ENCODE measurements at regions not wholly inside any gene's neighbourhood (a gene's known extent, or its start where the extent isn't known, plus 50 kb on each side); places are given as distances from the start of the nearest gene placed in this dataset.

DNA sequence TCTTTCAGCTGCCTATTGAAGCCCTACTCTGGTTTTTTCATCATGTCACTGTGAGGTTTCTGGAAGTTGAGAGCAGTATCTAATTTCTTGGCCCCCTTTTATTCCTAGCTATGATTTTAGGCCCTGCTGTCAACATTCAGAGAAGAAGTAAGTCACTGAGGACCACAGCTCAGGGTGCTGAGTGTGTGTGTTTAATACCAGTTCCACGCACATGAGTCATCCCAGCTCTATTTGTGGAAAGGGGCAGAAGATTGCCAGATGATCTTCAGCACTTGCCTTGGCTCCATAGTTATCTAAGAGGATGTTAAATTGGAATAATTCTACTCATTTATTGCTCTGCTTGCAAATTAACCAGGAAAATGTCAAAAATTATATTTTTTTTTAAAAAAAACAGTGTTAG lies 65.5 kb upstream of the SLC38A4 start:
- DNase-seq (ENCODE audit: extremely low read depth in 1 of 4, low spot score in 3 of 4) (no peak), ATAC-seq (no peak), FAIRE-seq (no peak)
- Histone ChIP-seq H3K9me1 (ENCODE audit: control insufficient read depth, insufficient read depth, low read length) (no peaks in the 10 kb centered on the region), H3K9me3 (replicated peaks; ENCODE audit: control insufficient read depth, insufficient read depth, low read depth, low read length) (no peaks in the 10 kb centered on the region), H3K4me1 (replicated peaks in 1 of 2; ENCODE audit: control insufficient read depth in 2 of 2, insufficient read depth in 2 of 2, low read length in 2 of 2) (no peaks in the 10 kb centered on the region), H3K79me2 (ENCODE audit: control insufficient read depth, insufficient read depth, low read length) (no peaks in the 10 kb centered on the region), H4K20me1 (replicated peaks; ENCODE audit: control insufficient read depth, insufficient read depth, low read length) (no peaks in the 10 kb centered on the region), H3K4me3 (no peak overlapping the region), H3K27ac (ENCODE audit: extremely low read depth, low read depth, low read length) (no peak overlapping the region), H3K36me3 (ENCODE audit: control insufficient read depth, insufficient read depth, low read length) (no peaks in the 10 kb centered on the region), H3K27me3 (ENCODE audit: control insufficient read depth in 2 of 2, insufficient read depth in 2 of 2, low read length in 2 of 2) (no peaks in the 10 kb centered on the region; a peak in 1 of 5 replicates), H3K4me2 (ENCODE audit: insufficient read depth, low read length) (no peak overlapping the region), H3K9ac (ENCODE audit: insufficient read depth in 1 of 2, low read depth in 2 of 2, low read length in 2 of 2) (no peak overlapping the region), H2AFZ (ENCODE audit: low read depth, low read length) (no peak overlapping the region)
- intact Hi-C loops (cut with micrococcal nuclease) (no loop called here), in situ Hi-C loops (cut with MboI) (no loop called here)
- 0% methylated on average over 1 of the region's 1 CpG for WGBS (ENCODE audit: insufficient coverage, low coverage, missing lambda C conversion rate)
- CTCF ChIA-PET (ENCODE audit: low intra/inter-chr PET ratio), result no interaction called here
- no TSS peak for BruUV-seq (replicated peaks)
- POLR2A ChIA-PET, result no interaction called here
- TF ChIP-seq MXI1 (IDR thresholded peaks at IDR 0.05; ENCODE audit: low read depth, low read length), result no peak
- TF ChIP-seq NFATC3 (IDR thresholded peaks at IDR 0.05), result no peak
- no peak for TF ChIP-seq ELF2 (CRISPR knock-in tag; IDR thresholded peaks at IDR 0.05)
- TF ChIP-seq, protein P1, sequence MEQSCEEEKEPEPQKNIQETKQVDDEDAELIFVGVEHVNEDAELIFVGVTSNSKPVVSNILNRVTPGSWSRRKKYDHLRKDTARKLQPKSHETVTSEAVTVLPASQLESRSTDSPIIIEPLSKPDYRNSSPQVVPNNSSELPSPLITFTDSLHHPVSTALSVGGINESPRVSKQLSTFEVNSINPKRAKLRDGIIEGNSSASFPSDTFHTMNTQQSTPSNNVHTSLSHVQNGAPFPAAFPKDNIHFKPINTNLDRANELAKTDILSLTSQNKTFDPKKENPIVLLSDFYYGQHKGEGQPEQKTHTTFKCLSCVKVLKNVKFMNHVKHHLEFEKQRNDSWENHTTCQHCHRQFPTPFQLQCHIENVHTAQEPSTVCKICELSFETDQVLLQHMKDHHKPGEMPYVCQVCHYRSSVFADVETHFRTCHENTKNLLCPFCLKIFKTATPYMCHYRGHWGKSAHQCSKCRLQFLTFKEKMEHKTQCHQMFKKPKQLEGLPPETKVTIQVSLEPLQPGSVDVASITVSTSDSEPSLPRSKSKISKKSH (CRISPR knock-in tag; IDR thresholded peaks at IDR 0.05), result no peak
- TF ChIP-seq ZNF217 (CRISPR knock-in tag; IDR thresholded peaks at IDR 0.05), result no peak
- TF ChIP-seq, protein P2, sequence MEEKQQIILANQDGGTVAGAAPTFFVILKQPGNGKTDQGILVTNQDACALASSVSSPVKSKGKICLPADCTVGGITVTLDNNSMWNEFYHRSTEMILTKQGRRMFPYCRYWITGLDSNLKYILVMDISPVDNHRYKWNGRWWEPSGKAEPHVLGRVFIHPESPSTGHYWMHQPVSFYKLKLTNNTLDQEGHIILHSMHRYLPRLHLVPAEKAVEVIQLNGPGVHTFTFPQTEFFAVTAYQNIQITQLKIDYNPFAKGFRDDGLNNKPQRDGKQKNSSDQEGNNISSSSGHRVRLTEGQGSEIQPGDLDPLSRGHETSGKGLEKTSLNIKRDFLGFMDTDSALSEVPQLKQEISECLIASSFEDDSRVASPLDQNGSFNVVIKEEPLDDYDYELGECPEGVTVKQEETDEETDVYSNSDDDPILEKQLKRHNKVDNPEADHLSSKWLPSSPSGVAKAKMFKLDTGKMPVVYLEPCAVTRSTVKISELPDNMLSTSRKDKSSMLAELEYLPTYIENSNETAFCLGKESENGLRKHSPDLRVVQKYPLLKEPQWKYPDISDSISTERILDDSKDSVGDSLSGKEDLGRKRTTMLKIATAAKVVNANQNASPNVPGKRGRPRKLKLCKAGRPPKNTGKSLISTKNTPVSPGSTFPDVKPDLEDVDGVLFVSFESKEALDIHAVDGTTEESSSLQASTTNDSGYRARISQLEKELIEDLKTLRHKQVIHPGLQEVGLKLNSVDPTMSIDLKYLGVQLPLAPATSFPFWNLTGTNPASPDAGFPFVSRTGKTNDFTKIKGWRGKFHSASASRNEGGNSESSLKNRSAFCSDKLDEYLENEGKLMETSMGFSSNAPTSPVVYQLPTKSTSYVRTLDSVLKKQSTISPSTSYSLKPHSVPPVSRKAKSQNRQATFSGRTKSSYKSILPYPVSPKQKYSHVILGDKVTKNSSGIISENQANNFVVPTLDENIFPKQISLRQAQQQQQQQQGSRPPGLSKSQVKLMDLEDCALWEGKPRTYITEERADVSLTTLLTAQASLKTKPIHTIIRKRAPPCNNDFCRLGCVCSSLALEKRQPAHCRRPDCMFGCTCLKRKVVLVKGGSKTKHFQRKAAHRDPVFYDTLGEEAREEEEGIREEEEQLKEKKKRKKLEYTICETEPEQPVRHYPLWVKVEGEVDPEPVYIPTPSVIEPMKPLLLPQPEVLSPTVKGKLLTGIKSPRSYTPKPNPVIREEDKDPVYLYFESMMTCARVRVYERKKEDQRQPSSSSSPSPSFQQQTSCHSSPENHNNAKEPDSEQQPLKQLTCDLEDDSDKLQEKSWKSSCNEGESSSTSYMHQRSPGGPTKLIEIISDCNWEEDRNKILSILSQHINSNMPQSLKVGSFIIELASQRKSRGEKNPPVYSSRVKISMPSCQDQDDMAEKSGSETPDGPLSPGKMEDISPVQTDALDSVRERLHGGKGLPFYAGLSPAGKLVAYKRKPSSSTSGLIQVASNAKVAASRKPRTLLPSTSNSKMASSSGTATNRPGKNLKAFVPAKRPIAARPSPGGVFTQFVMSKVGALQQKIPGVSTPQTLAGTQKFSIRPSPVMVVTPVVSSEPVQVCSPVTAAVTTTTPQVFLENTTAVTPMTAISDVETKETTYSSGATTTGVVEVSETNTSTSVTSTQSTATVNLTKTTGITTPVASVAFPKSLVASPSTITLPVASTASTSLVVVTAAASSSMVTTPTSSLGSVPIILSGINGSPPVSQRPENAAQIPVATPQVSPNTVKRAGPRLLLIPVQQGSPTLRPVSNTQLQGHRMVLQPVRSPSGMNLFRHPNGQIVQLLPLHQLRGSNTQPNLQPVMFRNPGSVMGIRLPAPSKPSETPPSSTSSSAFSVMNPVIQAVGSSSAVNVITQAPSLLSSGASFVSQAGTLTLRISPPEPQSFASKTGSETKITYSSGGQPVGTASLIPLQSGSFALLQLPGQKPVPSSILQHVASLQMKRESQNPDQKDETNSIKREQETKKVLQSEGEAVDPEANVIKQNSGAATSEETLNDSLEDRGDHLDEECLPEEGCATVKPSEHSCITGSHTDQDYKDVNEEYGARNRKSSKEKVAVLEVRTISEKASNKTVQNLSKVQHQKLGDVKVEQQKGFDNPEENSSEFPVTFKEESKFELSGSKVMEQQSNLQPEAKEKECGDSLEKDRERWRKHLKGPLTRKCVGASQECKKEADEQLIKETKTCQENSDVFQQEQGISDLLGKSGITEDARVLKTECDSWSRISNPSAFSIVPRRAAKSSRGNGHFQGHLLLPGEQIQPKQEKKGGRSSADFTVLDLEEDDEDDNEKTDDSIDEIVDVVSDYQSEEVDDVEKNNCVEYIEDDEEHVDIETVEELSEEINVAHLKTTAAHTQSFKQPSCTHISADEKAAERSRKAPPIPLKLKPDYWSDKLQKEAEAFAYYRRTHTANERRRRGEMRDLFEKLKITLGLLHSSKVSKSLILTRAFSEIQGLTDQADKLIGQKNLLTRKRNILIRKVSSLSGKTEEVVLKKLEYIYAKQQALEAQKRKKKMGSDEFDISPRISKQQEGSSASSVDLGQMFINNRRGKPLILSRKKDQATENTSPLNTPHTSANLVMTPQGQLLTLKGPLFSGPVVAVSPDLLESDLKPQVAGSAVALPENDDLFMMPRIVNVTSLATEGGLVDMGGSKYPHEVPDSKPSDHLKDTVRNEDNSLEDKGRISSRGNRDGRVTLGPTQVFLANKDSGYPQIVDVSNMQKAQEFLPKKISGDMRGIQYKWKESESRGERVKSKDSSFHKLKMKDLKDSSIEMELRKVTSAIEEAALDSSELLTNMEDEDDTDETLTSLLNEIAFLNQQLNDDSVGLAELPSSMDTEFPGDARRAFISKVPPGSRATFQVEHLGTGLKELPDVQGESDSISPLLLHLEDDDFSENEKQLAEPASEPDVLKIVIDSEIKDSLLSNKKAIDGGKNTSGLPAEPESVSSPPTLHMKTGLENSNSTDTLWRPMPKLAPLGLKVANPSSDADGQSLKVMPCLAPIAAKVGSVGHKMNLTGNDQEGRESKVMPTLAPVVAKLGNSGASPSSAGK (IDR thresholded peaks at IDR 0.05), result no peak
- TF ChIP-seq ZNF124 (CRISPR knock-in tag; IDR thresholded peaks at IDR 0.05), result no peak
- TF ChIP-seq TCF7L2 (IDR thresholded peaks at IDR 0.05; ENCODE audit: low read depth, low read length), result no peak
- TF ChIP-seq, protein P3, sequence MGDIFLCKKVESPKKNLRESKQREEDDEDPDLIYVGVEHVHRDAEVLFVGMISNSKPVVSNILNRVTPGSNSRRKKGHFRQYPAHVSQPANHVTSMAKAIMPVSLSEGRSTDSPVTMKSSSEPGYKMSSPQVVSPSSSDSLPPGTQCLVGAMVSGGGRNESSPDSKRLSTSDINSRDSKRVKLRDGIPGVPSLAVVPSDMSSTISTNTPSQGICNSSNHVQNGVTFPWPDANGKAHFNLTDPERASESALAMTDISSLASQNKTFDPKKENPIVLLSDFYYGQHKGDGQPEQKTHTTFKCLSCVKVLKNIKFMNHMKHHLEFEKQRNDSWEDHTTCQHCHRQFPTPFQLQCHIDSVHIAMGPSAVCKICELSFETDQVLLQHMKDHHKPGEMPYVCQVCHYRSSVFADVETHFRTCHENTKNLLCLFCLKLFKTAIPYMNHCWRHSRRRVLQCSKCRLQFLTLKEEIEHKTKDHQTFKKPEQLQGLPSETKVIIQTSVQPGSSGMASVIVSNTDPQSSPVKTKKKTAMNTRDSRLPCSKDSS (IDR thresholded peaks at IDR 0.05; ENCODE audit: low read depth, partially characterized antibody), result no peak
- no peak for TF ChIP-seq ARID1B (IDR thresholded peaks at IDR 0.05)

Measured in K562 (cell line).